NCI-H2196 (cell line): ENCODE measurements at regions not wholly inside any gene's neighbourhood (a gene's known extent, or its start where the extent isn't known, plus 50 kb on each side); places are given as distances from the start of the nearest gene placed in this dataset.

Experiments
- DNase-seq: peaks from one replicate; lab custom pipeline; 2025; ENCODE audit not compliant: unreplicated experiment; lab: John Stamatoyannopoulos, UW

DNA sequence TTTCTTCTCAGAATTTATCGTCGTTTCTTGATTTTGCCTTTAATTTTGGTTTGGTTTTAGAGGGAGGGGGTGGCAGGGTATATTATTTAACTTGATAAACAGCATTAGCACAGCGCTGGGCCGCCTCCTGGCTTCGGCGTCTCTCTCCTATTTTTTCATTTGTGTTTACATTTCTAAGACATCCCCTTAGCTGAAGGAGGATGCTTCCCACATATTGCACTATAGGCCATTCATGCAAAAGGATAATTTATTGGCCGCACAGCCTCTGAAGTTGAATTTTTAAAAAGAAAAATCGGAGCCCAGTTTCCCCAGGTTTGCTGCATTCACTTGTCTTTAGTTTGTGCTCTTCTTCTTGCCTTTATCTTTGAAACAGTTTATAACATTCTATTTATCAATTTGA lies 497.4 kb upstream of the ZFHX3 start:
- no peak for DNase-seq

DNA sequence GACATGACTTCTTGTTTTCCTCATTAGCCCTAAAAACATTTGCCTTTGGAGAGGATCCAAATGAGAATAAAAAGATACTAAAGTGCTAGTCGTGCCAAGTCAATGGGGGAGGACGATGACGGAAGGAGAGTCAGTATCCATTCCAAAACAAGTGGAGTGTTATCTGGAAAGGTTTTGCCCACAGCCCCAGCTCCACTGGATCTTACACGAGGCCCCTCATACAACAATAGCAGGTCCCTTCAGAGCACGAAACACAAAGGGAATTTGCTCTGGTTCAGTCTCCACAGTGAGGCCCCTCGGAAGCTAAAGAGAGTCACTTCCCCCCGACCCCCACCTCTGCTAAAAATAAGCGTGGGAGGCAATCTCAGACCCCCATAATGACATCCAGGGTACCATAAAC lies 496.9 kb upstream of the ZFHX3 start:
- DNase-seq = no peak

DNA sequence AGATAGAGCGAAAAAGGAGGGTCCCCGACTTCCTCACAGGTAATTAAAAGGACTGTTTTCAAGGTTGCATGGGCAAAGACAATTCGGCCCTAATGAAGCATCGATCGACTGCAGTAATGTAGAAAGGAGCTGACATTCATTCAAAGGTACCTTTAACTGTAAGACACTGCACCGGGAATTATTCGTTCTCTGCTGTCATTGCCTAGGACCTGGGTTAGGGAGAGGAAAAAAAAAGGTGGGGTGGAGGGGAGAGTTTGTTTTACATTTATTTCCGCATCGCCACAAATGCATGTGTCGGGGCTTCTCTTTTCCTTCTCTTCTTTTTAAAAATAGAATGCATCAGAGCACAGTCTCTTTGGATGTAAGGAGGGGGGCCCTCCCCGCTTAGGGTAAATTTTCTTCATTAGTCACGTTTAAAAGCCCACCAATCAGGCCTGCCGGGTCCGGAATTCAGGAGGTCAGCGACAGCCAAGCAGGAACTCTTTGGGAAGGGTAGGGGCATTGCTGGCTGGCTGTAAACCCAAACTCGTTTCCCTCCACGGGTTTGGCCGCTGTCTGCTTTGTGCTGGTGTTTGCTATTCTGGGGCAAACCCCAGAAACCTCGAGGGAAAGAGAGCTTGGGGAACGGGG lies 496.2 kb upstream of the ZFHX3 start:
- no peak for DNase-seq

DNA sequence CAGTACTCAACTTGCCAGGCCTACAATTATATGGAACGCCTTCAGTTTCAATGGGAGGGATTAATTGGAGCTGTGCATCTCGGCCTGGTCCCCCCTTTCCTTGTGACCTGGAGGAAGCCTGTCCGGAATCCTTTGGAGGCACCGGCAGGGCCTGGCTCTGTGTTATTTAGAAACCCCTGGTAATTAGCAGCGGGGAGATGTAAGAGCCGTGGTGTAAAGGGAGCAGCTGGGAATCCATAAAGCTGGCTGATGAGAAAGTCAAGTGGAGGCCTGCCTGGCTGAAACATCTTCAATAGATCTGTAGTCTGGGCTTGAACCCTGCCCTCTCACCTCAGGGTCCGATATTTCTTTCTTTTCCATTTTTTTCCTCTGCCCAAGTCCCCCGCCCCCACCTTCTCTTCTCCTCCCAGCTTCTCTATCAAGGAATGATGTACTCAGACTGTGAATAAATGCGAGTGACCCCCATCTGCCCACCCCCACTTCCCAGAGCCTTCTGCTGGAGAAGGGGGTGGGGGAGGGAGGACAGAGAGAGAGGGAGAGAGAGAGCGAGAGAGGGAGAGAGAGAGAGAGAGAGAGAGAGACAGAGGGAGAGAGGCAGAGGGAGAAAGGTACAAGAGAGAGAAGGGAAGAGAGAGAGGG lies 495.5 kb upstream of the ZFHX3 start:
- no peak for DNase-seq

DNA sequence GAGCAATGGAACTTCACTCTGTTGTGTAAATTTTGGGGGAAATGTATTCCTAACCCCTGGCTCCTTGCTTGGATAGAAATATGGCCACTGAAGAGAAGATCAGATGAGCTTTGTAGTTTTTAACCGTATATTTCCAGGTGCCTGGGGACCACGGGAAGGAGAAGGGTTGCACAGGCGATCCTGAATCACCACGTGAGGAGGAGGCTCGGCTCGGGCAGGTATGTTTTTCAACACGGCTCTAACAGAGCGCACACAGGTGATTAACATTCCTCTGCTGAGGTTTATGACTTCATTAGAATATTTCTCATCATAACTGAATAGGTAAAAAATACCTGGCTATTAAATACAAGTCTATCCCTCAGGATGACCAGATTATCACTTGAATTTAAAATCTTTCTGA lies 495.0 kb upstream of the ZFHX3 start:
- no peak for DNase-seq

DNA sequence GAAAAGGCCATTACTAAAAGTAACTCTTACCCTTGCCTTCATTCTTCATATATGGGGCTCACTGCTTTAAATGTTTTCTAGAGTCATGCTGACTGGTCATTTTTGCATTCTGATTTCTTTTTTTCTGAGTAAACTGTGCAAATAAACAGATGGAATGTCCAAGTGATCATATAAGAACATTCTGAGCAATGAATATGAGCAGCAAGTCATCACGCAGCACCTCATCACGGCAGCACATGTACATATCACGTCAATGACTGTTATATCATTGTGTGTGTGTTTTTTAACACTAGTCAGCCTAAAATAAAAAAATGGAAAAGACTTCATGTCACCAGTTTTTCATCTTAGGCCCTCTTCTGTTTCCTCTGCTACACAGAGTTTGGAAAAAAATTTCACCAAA lies 490.0 kb upstream of the ZFHX3 start:
- no peak for DNase-seq

DNA sequence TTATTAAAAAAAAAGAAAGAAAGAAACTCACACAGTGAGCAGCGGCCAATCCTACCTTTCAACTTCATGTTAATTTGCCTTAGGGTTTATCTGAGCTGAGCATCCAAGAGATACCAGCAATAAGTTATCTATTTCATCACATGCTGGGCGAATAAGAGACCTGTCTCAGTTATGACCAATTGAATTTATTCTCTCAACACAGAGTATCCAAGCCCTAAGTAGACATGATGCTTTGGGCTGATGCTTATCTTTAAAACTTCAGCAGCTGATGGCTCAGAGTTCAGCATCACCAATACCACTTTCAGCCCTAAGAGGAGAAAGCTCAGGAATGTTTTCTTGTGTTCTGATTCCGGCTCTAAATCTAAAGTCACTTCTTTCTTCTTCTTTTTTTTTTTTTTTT lies 489.0 kb upstream of the ZFHX3 start:
- DNase-seq = no peak

DNA sequence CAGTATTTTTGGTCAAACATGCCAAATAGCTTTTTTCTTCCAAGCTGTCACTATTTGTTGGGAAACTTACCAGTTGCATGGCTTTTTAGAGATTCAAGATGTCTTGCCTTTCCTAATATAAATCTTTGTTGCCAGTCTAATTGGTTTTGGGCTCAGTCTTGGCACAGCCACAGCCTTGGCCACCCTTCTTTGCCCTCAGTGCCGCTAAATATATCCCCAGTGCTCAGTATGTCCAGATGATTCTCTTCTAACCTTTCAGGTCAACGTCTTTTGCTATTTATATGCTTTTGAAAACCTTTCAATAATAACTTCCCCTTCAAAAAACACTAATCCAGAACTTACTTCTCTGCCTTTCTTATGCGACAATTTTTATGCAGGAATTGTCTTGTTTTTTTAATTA lies 483.1 kb upstream of the ZFHX3 start:
- no peak for DNase-seq

DNA sequence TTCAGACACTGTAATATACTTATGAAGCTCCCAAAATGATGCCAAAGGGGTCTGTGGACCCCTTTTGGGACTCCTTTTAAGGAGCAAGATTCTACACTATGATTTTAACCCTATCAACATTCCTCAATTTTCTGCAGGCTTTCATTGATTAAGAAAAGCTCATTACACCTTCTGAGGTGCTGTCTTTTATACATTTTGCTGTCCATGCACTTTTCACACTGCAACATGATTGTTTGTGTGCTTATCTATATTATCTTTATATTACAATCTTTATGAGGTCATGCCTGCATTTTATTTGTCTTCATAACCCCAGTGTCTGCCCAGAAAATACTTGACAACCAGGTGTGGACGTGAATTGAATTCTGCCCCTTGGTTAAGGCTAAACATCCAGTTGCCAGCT lies 482.6 kb upstream of the ZFHX3 start:
- no peak for DNase-seq

DNA sequence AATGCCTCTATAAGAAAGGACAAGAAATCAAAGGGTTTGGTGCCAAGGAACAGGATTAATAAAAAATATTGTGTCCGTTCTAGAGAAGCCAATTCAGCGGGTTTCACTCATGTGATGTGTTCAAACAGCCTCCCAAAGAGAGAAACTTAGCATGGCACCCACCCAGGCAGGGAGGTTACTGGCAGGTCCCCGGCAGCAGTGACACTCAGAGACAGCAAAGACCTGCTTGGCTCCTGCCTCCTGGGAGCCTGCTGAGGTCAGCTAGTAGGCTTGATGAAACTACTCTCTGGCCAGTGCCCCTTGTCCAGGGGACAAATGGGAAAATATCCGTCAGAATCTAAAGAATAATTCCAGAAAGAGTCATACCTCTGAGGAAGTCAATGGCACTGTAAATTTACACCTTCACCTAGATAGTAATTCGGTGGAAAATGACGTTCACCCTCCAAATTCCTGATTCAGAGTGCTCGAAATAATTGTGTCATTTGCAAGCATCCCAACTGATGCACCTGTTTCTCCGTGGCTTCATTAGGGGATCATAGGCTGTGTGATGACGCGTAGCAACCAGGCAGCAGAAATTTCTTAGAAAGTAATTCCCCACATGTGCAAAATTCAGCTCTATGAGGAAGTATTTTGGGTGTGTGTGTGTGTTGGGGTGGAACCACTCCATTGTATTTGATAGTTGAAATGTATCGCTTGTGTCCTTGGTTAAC lies 481.5 kb upstream of the ZFHX3 start:
- no peak for DNase-seq

DNA sequence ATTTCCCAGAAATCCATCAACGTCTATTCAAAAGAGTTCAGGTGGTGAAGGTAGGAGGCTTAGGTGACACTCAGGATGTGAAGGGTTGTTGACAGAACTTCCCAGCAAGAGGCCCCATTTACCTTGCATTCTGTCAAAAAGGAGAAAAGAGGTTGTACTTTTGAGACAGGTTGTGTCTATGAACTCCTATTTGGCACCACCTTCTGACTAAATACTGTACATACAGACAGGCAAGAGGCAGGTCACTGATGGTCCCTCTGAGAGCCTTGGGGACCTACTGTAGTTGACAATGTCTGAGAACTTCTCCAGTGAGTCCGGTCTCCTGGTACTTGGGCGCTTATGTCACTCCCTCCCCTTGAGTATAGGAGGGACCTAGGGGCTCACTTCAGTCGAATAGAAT lies 479.3 kb upstream of the ZFHX3 start:
- peak; percentile 4 for DNase-seq

DNA sequence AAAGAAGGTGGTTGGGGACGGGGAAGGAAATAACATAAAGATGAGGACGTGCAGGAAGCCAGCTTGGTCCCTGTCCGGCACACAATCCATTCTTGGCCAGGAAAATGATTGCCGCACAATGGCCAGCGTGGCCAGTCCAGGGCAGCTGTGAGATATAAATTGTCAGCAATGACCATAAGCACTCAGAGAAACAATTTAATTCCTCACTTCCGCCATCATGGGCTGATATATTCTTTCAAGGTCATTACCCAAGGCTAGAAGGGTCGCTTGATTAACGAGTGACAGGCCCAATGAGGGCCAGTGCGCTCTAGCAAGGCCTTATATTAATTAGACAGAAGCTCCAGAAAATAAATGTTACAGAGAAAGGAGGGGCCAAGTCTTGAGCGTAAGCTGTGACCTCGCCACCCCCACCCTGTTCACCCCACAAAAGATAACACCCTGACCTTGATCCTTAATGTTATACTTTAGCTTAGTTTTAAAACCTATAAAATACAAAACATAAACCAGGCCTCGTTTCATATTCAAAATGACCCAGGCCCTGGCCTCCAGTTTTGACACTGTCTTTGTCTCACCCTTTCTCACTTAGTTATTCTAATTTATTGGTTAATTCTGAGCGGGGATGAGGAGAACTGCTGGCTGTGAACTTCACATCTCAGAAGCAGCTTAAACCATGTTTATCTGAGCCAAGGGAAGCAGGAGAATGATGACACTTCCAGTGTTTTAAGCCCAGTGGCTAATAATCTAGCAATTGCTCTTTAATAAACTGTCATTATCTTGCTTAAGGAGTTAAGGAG lies 478.3 kb upstream of the ZFHX3 start:
- no peak for DNase-seq

DNA sequence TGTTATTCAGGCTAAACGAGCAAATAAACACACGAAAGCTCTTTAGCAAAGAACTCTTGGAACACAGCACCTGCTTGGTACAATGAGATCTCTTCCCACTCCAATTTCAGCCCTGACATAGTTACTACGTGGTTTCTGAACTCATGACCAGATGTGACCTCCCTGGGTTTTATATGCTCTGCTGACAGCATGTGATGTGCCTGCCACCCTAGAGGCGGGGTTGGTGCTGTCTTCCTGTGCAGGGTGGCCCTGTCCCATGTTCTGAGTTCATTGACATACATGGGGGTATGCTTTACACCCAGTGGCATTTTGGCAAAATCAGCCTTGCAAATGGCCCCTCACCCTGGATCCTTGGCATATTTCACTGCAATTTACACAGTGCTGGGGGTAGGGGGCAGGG lies 475.3 kb upstream of the ZFHX3 start:
- no peak for DNase-seq

DNA sequence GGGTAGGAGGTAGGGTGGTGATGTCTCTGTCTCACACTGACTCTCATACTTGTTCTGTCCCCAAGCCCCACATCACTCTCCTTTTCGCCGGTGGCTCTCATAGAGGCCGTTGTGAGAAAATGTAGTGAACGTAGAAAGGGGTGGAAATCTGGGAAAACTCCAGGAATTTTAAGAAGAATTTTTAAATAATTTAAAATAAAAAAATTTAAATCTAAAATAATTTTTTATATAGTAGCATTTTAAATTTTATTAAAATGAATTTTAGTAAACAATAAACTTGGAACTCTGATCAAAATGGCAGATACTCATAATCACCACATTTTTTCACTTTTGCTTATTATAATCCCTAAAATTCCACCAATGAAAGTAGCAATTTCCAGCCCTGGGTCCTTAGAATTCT lies 473.6 kb upstream of the ZFHX3 start:
- no peak for DNase-seq

DNA sequence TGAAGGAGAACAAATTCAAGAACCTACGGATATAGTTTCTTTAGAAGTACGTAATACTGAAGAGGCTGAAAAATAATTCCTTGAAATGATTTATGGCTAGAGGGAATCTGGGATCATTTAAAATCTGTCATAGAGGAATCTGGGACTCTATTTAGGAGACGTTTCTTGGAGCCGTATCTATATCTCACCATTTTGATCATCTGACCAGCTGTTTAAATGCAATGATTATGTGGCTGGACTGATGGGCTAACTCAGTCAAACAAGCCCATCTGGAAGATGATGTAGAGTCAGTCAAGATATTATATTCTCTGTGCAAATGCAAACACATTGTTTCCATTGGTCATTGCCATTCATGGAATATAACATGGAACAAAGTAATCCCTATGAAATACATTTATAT lies 467.7 kb upstream of the ZFHX3 start:
- DNase-seq = no peak

DNA sequence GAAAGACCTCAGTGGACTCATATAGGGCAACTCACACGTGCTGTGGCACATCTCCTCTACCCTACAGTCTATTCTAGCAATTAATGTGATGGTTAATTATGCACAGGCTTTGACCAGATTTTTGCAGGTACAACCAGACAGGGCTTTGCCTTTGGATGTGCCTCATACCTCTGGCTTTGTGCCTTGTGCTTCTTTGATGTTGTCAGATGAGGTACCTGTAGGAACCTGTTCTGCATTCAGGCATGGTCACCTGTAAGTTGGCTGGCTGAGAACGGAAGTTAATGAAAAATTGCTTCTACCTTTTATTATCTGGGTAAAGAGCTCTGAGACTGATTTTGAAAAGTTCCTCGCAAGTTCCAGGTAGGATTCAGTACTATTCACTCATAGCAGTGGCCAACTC lies 462.9 kb upstream of the ZFHX3 start:
- no peak for DNase-seq

DNA sequence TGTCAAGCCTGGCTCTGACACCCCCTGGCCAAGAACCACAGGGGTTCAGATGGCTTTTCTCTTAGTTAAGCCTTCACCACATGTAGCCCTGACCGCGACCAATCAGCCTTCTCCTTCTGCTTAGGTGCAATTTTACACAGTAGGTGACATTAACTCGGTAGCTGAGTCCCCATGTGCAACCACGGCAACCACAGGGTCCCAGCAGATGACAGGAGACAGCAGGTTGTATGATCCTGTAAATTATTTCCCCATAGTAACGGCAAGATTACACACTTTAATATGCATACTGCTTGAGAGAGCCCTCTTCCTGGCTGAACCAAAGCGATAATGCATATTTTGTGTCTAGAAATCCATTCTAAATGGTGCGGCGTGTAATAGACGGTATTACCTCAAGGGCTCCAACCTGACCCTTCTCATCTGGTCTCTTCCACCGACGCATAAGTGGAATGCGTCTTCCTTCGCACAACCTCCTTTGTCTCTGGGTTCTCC lies 458.7 kb upstream of the ZFHX3 start:
- DNase-seq = no peak

DNA sequence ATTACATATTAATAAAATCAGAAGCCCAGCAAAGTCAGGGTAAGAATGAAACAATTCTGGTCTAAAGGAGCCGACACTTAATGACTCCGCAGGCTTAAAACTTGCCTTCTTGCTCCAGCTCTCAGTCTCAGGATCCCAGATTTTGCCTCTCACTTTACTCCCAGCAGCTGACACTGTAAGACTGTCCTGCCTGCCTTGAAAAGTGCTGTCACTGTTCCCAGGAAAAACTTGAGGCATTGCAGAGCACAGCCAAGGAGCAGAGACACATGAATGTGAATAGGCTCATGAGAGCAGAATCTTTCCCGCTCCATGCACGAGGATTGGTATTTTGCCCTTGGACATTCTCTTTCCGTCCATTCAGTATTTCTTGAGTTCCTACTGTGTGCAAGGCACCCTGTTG lies 457.6 kb upstream of the ZFHX3 start:
- DNase-seq = no peak

DNA sequence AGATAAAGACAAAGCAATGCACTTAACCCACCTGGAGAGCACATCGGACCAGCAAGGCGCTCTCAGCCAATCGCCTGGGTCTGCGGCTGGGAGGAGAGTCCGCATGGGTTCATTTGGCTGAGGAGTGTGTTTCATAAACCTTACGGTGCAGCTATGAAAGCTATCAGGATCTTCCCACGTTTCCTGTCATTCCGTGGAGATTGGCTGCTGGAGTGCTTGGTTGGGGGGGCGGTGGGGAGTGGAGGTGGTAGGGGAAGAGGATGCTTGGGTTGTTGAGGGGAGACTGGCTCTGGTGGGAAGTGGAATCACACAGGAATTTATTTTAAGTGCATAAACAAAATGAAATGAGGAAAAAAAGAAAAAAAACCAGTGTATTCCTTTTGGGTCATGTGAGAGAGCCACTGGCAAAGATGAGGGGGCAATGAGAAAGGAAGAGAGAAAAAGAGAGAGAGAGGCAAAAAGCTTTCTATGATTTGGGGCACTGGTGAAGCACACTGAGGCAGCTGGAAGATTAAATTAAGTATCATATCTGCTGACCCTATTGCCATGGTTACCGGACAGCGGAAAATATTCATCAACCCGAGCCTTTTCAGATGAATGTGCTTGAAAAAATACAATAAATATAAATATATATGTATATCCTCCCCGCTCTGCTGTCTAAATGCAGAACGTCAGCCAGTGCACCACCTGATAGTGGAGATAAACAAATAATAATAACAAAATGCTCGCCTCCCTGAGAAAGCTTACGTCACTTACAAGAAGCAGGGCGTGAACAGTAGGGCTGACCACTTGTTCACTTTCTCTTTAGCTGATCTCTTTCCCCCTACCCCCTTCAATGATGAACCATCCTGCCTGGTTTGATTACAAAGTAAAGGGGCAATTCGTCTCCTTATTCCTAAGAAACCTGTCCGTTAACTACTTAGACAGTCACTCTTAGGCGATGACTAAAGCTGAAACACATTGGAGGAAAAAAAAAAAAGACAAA lies 457.0 kb upstream of the ZFHX3 start:
- DNase-seq = no peak

DNA sequence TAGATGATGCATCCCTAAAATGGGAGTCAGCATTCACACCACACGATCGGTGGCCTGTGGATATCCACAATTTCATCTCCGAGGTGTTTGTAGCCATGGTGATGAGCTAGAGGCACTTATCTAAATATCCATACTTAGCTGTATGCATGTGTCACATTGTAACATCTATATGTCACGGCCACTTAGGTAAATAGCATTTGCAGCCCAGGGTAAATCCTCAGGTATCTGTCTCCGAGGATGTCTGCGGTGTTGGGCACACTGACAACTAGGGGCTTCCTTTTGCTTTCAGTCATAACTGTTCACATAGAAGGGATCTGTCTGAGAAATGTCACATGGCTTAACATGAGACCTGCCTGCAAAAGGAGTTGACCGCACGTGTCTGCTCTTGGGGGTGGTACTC lies 455.2 kb upstream of the ZFHX3 start:
- no peak for DNase-seq

DNA sequence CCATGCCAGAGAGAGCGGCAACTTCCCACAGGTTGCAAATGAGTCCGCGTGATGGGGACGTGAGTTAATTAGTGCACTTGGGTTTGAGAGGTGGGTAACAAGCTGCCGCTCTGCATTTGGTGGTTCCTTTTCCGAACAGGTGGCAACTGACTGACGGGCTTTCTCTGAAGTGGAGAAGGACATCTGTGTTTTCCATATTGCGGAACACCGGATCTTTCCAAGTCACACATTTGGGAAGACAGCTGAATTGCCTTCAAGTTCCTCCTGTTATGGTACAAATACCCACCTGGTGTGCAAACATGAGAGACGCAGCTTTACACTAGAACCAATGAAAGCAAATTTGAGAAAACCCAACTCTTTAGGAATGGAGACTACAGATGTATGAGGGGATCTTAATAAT lies 451.3 kb upstream of the ZFHX3 start:
- no peak for DNase-seq
